Activated CD8-positive, alpha-beta memory T cell treated with anti-CD3 and anti-CD28 coated beads, Interleukin-2, amount 50 U/mL, for 4 hours (primary cell): ENCODE measurements at regions not wholly inside any gene's neighbourhood (a gene's known extent, or its start where the extent isn't known, plus 50 kb on each side); places are given as distances from the start of the nearest gene placed in this dataset.

Source experiments
- DNase-seq: peaks from one replicate; pipeline ENCODE4 v3.0.0-alpha.2; 2020

DNA sequence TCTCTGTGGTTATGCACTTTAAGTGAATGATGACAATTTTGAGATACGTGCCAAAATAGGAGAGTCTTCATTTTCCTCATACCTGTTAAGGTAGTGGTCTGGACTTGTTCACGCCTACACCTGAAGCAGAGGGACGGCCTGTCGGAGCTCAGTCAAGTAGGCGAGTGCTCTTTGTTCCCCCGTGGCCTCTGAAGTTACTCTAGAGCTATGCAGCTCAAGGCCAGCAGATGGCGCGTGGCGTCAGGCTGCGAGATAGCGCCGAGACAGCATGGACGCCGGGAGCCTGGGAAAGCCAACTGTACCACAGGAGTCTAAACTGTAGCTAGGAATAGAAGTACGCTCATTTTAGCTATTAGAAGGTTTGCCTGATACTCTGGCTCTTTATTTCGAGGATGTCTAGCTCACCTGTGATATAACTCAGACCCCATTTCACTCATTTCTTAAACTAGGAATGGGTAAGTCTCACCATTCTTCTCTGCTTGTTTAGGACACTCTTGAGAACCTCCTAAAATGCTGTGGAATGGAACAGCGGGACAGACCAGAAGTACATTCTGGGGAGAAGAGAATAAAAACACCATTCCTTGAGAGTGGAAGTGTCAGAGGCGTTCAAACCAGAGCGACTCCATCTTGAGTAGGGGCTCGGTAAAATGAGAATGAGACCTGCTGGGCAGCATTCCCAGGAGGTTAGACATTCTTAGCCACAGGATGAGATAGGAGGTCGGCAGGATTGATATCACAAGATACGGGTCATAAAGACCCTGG, 267.4 kb upstream of the HMGA2 start:
- peak; percentile 58 for DNase-seq

- DNase-seq: no peak
Measured at GRCh38 chr12:65557438-65558181, 266.7 kb upstream of the HMGA2 start.

GRCh38 chr12:65560286-65560685, 264.0 kb upstream of the HMGA2 start:
- DNase-seq: no peak

DNA sequence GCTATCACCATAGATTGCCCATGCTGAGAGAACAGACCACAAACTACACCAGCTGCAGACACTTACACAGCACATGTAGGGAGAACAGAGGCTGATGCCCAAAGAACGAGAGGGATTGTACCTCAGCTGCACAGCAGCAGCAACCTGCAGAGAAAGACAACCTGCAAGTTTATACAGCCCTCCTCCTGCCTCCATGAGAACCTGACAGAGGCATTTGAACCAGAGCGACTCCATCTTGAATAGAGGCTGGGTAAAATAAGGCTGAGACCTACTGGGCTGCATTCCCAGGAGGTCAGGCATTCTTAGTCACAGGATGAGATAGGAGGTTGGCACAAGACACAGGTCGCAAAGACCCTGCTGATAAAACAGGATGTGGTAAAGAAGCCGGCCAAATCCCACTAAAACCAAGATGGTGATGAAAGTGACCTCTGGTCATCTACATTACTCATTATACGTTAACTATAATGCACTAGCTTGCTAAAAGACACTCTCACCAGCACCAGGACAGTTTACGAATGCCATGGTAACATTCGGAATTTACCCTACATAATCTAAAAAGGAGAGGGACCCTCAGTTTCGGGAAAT, 262.4 kb upstream of the HMGA2 start:
- DNase-seq: no peak

GRCh38 chr12:65565601-65566560, 258.4 kb upstream of the HMGA2 start:
- DNase-seq: no peak

- no peak for DNase-seq
Measured at GRCh38 chr12:65566751-65567150, 257.5 kb upstream of the HMGA2 start.

- DNase-seq: no peak
Measured at GRCh38 chr12:65567820-65568219, 256.5 kb upstream of the HMGA2 start.

DNA sequence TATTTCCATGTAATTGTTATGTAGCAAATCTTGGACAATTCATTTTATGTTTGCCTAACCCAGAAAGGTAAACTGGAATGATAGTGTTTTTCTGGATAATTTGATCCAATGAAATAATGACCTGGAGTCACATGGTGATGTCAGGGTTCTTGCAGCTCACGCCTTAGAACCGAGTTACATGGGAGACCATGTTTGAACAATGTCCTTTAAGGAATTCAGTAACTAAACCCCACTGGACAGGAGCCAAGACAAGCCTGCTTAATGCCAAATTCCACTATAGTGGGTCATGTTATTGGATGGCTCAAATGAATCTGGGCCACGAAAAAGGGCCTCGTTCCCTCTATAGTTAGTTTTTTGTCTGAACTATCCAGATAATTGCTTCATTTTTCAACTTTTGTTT, 255.8 kb upstream of the HMGA2 start:
- DNase-seq: no peak

GRCh38 chr12:65570451-65571130, 253.7 kb upstream of the HMGA2 start:
- DNase-seq: no peak

GRCh38 chr12:65574867-65575266, 249.4 kb upstream of the HMGA2 start:
- no peak for DNase-seq

GRCh38 chr12:65584016-65584415, 240.3 kb upstream of the HMGA2 start:
- DNase-seq: no peak

GRCh38 chr12:65585648-65586602, 238.4 kb upstream of the HMGA2 start:
- DNase-seq: no peak

DNA sequence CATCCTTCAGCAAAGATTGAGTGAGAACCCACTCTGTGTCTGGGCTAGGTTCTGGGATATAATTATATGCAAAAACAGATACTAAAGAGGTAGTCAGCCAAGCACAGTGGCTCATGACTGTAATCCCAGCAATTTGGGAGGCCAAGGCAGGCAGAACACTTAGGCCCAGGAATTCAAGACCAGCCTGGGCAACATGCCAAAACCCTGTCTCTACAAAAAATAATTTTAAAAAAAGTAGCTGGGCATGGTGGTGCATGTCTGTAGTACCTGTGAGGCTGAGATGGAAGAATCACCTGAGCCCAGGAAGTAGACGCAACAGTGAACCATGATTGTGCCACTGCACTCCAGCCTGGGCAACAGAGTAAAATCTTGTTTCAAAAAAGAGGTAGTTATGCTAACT, 237.5 kb upstream of the HMGA2 start:
- DNase-seq: no peak

DNA sequence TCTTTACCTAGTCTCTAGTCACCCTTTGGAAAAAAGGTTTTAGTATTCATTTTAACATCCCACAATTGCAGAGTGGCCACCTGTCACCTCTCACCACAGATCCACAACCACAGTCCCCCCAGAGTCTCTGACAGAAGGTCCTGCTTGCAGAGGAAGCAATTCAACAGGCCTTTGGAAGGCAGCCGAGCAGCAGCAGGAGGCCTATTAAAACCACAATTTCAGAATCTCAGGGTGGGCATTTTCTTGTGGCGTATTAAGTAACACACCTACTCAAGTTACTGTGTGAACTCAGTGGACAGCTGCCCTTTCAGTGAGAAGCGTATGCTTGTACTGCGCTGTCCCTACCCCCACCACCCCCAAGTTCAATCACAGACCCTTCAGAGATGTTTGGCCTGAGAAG, 234.0 kb upstream of the HMGA2 start:
- no peak for DNase-seq

DNA sequence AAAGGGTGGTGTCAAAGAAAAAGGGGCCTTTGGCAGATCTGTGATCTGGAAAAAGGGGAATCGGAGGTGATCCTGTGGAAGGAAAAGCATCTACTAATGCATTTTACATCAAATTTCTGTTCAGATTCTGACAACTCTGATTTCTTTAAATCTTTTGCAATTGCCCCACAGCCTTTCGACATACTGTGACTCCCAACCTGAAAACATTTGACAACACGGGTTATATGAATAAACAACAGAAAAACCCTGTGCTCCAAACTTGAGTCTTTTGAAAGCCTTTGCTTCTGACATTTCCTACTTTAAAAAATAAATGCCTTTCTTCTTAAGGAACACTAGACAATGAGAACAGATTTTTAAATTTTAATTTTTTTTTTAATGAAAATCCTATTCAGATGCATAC, 231.9 kb upstream of the HMGA2 start:
- no peak for DNase-seq

DNA sequence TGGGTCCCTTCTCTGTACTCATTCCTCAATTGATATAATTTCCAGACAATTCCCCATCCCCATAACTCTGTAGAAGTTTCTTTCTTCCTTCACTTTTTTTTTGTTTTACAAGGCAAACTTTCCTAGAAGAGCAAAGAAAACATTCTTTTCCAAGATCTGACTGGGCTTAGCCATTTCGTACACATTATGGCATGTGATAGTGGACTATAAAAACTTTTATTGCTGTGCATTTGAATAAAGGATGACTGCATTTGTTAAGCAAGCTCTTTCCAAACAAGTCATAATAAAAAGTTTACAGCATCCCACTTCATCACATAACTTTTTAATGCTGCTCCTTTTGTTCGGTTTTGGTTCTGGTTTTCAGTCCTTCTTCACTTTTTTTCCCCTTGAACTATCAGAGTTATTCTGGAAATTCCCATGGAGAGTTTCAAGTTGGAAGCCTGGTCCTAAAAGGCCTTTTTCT, 231.0 kb upstream of the HMGA2 start:
- DNase-seq: no peak

DNA sequence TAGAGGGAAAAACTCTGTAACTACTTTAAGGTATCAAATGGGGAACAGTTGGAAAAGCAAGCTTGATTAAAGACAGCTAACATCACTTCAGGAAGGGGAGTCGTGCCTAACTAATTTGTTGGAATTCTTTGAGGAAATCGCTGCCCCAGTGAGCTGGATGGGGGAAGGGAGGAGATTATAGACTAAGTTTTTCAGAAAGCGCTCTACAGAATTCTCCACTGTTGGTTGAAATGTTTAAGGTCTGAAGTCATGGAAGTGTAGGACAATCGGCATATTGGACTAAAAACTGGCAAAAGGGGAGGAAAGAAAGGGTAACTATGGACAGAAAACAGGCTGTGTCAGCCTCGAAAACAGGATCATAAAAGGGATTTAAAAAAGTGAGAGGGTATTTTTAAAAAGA, 229.9 kb upstream of the HMGA2 start:
- no peak for DNase-seq

DNA sequence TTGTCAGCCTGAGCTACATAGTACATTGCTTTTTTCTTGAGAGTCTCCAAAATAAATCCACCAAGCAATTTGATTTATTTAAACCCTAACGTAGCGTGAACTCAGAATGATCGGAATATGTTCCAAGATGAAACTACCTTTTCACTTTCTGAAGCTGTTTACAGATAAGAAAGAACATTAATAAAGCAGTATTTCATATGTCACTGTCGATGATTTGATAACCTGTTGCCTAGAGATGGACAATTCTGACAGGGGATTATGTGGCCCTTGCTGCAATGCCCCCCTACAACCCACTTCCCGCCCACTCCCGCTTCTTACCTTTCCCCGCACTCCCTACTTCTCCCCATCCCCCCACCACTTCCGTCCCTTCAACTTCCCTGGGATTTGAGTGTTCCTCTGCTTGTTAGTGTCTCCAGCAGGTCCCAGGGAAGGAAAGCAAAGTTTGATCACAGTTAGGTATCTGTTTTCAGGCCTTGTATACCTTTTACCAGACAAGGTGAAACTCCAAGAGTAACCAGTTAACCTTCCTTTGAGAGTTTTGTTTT, 229.2 kb upstream of the HMGA2 start:
- no peak for DNase-seq

DNA sequence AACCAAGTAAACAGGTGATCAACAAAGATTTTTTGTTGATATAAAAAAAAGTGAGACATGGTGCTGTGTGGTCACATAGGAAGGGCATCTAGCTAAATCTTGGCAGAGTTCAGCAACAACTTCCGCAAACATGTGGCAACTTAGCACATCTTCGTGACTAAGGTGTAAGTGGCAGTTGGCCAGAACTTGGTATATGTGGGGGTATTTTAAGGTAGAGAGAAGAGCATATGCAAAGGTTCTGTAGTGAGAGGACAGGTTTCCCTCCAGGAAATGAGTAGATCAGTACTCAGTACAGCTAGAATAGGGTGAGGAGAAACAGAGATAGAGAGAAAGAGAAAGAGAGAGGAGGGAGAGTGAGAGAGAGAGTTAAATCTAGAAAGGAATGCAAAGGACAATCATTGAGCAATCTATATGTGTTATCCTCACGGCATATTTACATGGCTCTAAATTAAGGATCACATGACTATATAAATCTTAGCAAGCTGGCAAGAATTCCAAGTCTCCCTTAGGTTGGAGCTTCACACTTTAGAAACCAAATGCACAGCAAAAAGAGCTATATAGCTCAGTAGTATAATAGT, 227.7 kb upstream of the HMGA2 start:
- no peak for DNase-seq

- no peak for DNase-seq
Measured at GRCh38 chr12:65597527-65597926, 226.8 kb upstream of the HMGA2 start.
